Ascending aorta (tissue), 2 donors: ENCODE measurements at regions not wholly inside any gene's neighbourhood (a gene's known extent, or its start where the extent isn't known, plus 50 kb on each side); places are given as distances from the start of the nearest gene placed in this dataset.

Source experiments
- DNase-seq, 2 donors: peaks; one replicate each; pipeline ENCODE4 v3.0.0-alpha.2; 2019; ENCODE audit warnings: low spot score in 2 of 2
- H3K27ac ChIP-seq, 2 donors: fragments of 200-600 bp; sonication (generic); one replicate each; pipeline ENCODE4 v1.5.1; 2016 to 2017; ENCODE audit warnings: mild to moderate bottlenecking in 1 of 2
- H3K27me3 ChIP-seq: fragments of 200-600 bp; sonication (generic); one replicate; pipeline ENCODE4 v1.5.1; 2017
- H3K36me3 ChIP-seq, 2 donors: fragments of 200-600 bp; sonication (generic); one replicate each; pipeline ENCODE4 v1.5.1; 2016
- H3K4me1 ChIP-seq, 2 donors: fragments of 200-600 bp; sonication (generic); one replicate each; pipeline ENCODE4 v1.5.1; 2016 to 2017; ENCODE audit warnings: mild to moderate bottlenecking in 1 of 2
- H3K4me3 ChIP-seq, 2 donors: fragments of 200-600 bp; sonication (generic); one replicate each; pipeline ENCODE4 v1.5.1; 2016 to 2017; ENCODE audit warnings: mild to moderate bottlenecking in 1 of 2
- H3K9me3 ChIP-seq, 2 donors: fragments of 200-600 bp; sonication (generic); one replicate each; pipeline ENCODE4 v1.5.1; 2016
- intact Hi-C: fragments of 100-400 bp; cut with DNase I; formaldehyde crosslinking; loops from one replicate; pipeline ENCODE4 v1.15.1; 2023
- TF ChIP-seq, protein P1 (sequence below), 3 experiments: fragments of 200-600 bp in 2 of 3; fragments of 450-650 bp in 1 of 3; sonication (generic) in 2 of 3; IDR thresholded peaks; one replicate each; pipeline ENCODE4 v1.5.1; 2016 to 2019; ENCODE audit warnings: antibody characterized with exemption in 3 of 3, mild to moderate bottlenecking in 1 of 3, moderate library complexity in 1 of 3

DNA sequence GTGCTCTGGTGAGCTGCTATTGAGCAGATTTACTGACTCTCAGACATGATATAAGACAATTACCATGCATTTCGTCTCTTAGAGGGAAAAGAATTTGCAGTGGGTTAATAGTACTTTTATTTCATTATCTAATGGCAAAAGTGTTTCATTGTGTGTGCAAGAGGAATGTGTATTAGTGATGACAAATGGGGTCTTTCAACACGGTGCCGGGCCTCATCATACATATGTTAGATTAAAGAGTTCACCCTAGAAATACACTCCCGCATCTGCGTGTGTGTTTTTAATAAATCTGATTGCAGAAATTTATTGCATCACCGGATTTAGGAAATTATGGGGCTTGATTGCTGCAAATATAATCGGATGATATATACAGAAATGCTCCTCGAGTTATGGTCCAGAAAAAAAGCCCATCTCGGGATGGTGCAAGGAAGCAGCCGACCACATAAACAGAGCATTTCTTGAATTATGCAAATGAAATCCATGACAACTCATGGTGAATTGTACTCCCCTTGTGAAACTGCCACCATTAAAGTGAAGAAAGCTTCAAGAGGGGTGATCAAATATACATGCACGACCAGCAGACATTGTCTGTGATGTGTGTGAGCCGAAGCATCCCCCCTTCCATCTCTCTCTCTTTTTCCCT lies 156.0 kb downstream of the PHETA1 start:
- no peaks in the 10 kb centered on the region for H3K36me3 ChIP-seq
- no peak overlapping the region for H3K4me3 ChIP-seq
- H3K4me1 ChIP-seq: no peaks in the 10 kb centered on the region
- H3K27ac ChIP-seq: no peak overlapping the region
- TF ChIP-seq, protein P1, sequence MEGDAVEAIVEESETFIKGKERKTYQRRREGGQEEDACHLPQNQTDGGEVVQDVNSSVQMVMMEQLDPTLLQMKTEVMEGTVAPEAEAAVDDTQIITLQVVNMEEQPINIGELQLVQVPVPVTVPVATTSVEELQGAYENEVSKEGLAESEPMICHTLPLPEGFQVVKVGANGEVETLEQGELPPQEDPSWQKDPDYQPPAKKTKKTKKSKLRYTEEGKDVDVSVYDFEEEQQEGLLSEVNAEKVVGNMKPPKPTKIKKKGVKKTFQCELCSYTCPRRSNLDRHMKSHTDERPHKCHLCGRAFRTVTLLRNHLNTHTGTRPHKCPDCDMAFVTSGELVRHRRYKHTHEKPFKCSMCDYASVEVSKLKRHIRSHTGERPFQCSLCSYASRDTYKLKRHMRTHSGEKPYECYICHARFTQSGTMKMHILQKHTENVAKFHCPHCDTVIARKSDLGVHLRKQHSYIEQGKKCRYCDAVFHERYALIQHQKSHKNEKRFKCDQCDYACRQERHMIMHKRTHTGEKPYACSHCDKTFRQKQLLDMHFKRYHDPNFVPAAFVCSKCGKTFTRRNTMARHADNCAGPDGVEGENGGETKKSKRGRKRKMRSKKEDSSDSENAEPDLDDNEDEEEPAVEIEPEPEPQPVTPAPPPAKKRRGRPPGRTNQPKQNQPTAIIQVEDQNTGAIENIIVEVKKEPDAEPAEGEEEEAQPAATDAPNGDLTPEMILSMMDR (IDR thresholded peaks at IDR 0.05): no peak
- intact Hi-C loops: no loop called here
- H3K27me3 ChIP-seq: no peaks in the 10 kb centered on the region
- DNase-seq: no peak
- H3K9me3 ChIP-seq: no peaks in the 10 kb centered on the region

DNA sequence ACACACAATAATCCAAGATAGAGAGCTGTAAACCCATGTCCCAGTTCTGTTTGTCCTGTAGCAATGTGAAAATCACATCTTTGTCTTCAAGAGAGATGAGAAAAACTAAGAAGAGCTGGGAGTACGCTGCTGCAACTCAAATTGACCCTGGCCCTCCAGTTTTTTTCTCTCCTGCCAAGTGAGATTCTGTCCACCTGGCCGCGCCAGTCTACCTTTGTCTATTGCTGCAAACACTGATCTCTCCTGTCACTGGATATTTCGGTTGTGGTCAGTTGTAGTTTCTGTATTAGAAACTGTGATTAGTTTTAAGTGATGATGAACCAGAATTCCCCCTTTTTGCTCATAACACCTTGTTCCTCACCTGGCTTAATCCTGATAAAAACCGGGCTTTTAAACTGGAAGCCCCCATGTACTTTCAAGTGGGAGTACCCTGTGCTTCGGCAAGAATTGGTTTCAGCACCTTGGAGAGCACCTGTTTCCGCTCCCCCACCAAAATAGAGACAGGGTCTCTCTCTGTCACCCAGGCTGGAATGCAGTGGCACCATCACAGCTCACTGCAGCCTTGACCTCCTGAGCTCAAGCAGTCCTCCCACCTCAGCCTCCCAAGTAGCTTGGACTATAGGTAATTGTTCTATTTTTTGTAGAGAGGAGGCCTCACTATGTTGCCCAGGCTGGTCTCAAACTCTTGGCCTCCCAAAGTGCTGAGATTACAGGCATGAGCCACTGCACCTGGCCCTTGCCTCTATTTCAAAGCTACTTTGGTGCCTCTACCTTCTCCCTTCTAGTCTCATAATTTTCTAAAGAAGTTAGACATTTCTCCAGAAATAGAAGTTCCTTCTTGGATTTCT lies 156.8 kb downstream of the PHETA1 start:
- DNase-seq: no peak
- Histone ChIP-seq H3K36me3 (no peaks in the 10 kb centered on the region), H3K9me3 (no peaks in the 10 kb centered on the region), H3K4me3 (no peak overlapping the region), H3K4me1 (no peaks in the 10 kb centered on the region), H3K27me3 (no peaks in the 10 kb centered on the region), H3K27ac (no peak overlapping the region)
- intact Hi-C loops: no loop called here
- TF ChIP-seq, protein P1 (IDR thresholded peaks at IDR 0.05): no peak

DNA sequence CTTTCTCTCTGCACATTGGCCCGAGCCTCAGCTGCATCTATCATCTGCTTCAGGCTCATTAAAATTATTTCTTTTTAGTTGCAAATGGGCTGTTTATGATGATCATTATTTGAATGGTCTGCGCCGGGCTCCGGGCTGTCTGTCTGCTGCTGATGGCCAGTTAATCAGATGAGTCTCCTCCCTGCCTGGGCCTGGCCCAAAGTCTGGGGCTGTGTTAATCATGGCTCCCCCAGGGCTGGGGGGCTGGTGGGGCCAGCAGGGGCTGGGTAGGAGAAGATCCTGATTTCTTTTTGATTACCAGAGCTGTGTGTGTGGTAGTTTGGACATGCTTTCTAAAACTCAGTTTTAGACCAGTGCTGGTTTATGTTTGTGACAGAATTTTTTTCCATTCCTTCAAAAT lies 159.1 kb downstream of the PHETA1 start:
- intact Hi-C loops: no loop called here
- TF ChIP-seq, protein P1 (IDR thresholded peaks at IDR 0.05): no peak
- Histone ChIP-seq H3K36me3 (no peaks in the 10 kb centered on the region), H3K27ac (no peak overlapping the region), H3K9me3 (no peaks in the 10 kb centered on the region), H3K27me3 (no peaks in the 10 kb centered on the region), H3K4me3 (no peak overlapping the region), H3K4me1 (no peaks in the 10 kb centered on the region)
- DNase-seq: no peak

DNA sequence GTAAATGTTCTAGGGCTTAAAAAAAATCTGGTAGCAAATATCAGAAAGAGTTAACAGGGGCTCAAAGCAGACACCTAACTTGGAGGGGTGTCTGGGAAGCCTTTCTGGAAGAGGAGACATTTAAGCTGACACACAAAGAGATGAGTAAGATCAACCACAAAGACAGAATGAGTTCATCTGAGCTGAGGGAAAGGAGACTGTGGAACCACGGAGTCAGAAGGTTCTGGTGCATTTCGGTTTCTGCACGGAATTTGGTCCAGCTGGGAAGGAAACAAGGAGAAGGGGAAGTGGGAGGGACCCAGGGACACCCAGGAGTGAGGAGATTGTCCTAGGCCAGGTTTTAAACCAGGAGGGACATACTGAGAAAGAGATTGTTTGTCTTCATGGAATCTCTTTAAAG lies 161.1 kb downstream of the PHETA1 start:
- TF ChIP-seq, protein P1 (IDR thresholded peaks at IDR 0.05): no peak
- intact Hi-C loops: no loop called here

DNA sequence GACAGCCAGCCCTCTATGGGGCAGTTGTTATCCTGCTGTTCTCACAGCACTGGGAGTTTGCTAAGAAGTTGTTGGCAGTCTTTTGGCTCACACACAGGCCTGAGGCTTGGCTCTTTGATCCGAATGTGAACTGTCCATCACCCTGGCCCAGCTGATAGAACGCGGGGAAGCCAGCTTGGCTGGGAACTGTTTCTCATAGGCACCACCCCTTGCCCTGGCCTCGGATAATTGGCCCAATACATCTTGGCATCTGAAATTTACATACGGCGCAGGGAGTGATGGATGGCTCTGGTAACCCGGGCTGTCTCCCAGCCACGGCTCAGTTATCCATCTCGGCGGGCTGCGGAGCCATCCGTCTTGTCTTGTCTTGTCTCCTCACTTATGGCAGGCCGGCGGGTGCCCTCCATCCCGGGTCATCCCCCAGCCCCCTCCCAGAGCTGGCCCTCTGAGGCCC lies 164.1 kb downstream of the PHETA1 start:
- Histone ChIP-seq H3K4me1 (no peaks in the 10 kb centered on the region), H3K9me3 (no peaks in the 10 kb centered on the region), H3K36me3 (no peaks in the 10 kb centered on the region), H3K4me3 (no peak overlapping the region), H3K27me3 (no peaks in the 10 kb centered on the region), H3K27ac (no peak overlapping the region)
- DNase-seq: no peak
- TF ChIP-seq, protein P1 (IDR thresholded peaks at IDR 0.05): no peak
- intact Hi-C loops: no loop called here

More for the DNA sequence above, 161.1 kb downstream of the PHETA1 start:
- H3K9me3 ChIP-seq: no peaks in the 10 kb centered on the region
- H3K4me1 ChIP-seq: no peaks in the 10 kb centered on the region
- no peaks in the 10 kb centered on the region for H3K36me3 ChIP-seq
- no peak overlapping the region for H3K27ac ChIP-seq
- no peak overlapping the region for H3K4me3 ChIP-seq
- H3K27me3 ChIP-seq: no peaks in the 10 kb centered on the region
- no peak for DNase-seq
